Vagina (tissue), 2 donors: ENCODE measurements at regions not wholly inside any gene's neighbourhood (a gene's known extent, or its start where the extent isn't known, plus 50 kb on each side); places are given as distances from the start of the nearest gene placed in this dataset.

Experiments used
- DNase-seq, 2 donors: peaks; one replicate each; pipeline ENCODE4 v3.0.0-alpha.2; 2017; ENCODE audit errors: extremely low spot score in 2 of 2
- H3K27ac ChIP-seq: fragments of 200-600 bp; sonication (generic); one replicate; pipeline ENCODE4 v1.5.1; 2019
- H3K27me3 ChIP-seq: fragments of 200-600 bp; sonication (generic); one replicate; pipeline ENCODE4 v1.5.1; 2019
- H3K36me3 ChIP-seq, 2 donors: fragments of 200-600 bp; sonication (generic); one replicate each; pipeline ENCODE4 v1.5.1; 2017 to 2019
- H3K4me1 ChIP-seq: fragments of 200-600 bp; sonication (generic); one replicate; pipeline ENCODE4 v1.5.1; 2019
- H3K4me3 ChIP-seq, 2 donors: fragments of 200-600 bp; sonication (generic); 1 replicate in 1 of 2; 2 replicates in 1 of 2; pipeline ENCODE4 v1.5.1; 2016 to 2019
- H3K9me3 ChIP-seq: fragments of 200-600 bp; sonication (generic); one replicate; pipeline ENCODE4 v1.5.1; 2019
- CTCF ChIP-seq, 3 experiments: fragments of 450-650 bp in 2 of 3; fragments of 200-600 bp in 1 of 3; sonication (generic) in 1 of 3; IDR thresholded peaks; one replicate each; pipeline ENCODE4 v1.5.1; 2017 to 2019; ENCODE audit warnings: antibody characterized with exemption in 3 of 3, mild to moderate bottlenecking in 2 of 3, moderate library complexity in 2 of 3
- POLR2A ChIP-seq, 2 donors: fragments of 450-650 bp; IDR thresholded peaks; one replicate each; pipeline ENCODE4 v1.6.1; 2017; ENCODE audit warnings: antibody characterized with exemption in 2 of 2, mild to moderate bottlenecking in 2 of 2, moderate library complexity in 2 of 2
- POLR2AphosphoS5 ChIP-seq, 2 donors: sonication (generic); formaldehyde crosslinking; IDR thresholded peaks; one replicate each; pipeline ENCODE4 v1.9.0; 2017; ENCODE audit warnings: antibody characterized with exemption in 2 of 2, mild to moderate bottlenecking in 2 of 2, low read depth in 1 of 2; ENCODE audit not compliant: insufficient read depth in 1 of 2
- intact Hi-C: fragments of 100-400 bp; cut with DNase I; formaldehyde crosslinking; loops from one replicate; pipeline ENCODE4 v1.15.1; 2023

- no peak for DNase-seq
- intact Hi-C loops, result no loop called here
- Histone ChIP-seq H3K36me3 (no peaks in the 10 kb centered on the region), H3K27me3 (no peaks in the 10 kb centered on the region), H3K4me3 (no peak overlapping the region), H3K4me1 (no peaks in the 10 kb centered on the region), H3K27ac (no peak overlapping the region), H3K9me3 (no peaks in the 10 kb centered on the region)
- TF ChIP-seq POLR2A (IDR thresholded peaks at IDR 0.05) (no peak), CTCF (IDR thresholded peaks at IDR 0.05) (no peak), POLR2AphosphoS5 (IDR thresholded peaks at IDR 0.05; ENCODE audit: insufficient read depth in 1 of 2, low read depth in 1 of 2) (no peak)
Observed at GRCh38 chr2:60677356-60677755, 78.7 kb upstream of the PAPOLG start.

- H3K36me3 ChIP-seq, result no peaks in the 10 kb centered on the region
- H3K9me3 ChIP-seq, result no peaks in the 10 kb centered on the region
- intact Hi-C loops, result no loop called here
- no peak overlapping the region for H3K27ac ChIP-seq
- no peak overlapping the region for H3K4me3 ChIP-seq
- no peak for TF ChIP-seq POLR2A (IDR thresholded peaks at IDR 0.05)
- no peak for TF ChIP-seq POLR2AphosphoS5 (IDR thresholded peaks at IDR 0.05; ENCODE audit: insufficient read depth in 1 of 2, low read depth in 1 of 2)
- no peak for TF ChIP-seq CTCF (IDR thresholded peaks at IDR 0.05)
- no peaks in the 10 kb centered on the region for H3K4me1 ChIP-seq
- no peaks in the 10 kb centered on the region for H3K27me3 ChIP-seq
- no peak for DNase-seq
Observed at GRCh38 chr2:60678551-60678950, 77.5 kb upstream of the PAPOLG start.

- H3K9me3 ChIP-seq, result no peaks in the 10 kb centered on the region
- no peak overlapping the region for H3K4me3 ChIP-seq
- no peaks in the 10 kb centered on the region for H3K27me3 ChIP-seq
- TF ChIP-seq POLR2A (IDR thresholded peaks at IDR 0.05) (no peak), CTCF (IDR thresholded peaks at IDR 0.05) (no peak), POLR2AphosphoS5 (IDR thresholded peaks at IDR 0.05; ENCODE audit: insufficient read depth in 1 of 2, low read depth in 1 of 2) (no peak)
- intact Hi-C loops, result no loop called here
- H3K36me3 ChIP-seq, result no peaks in the 10 kb centered on the region
- DNase-seq, result no peak
- no peak overlapping the region for H3K27ac ChIP-seq
- H3K4me1 ChIP-seq, result no peaks in the 10 kb centered on the region
Observed at GRCh38 chr2:60679036-60679780, 76.9 kb upstream of the PAPOLG start.

GRCh38 chr2:60693551-60693950 is 62.5 kb upstream of the PAPOLG start:
- intact Hi-C loops, result no loop called here
- no peak overlapping the region for H3K27ac ChIP-seq

More at GRCh38 chr2:60693551-60693950, 62.5 kb upstream of the PAPOLG start:
- H3K4me3 ChIP-seq, result no peak overlapping the region
- TF ChIP-seq CTCF (IDR thresholded peaks at IDR 0.05) (no peak), POLR2AphosphoS5 (IDR thresholded peaks at IDR 0.05; ENCODE audit: insufficient read depth in 1 of 2, low read depth in 1 of 2) (no peak), POLR2A (IDR thresholded peaks at IDR 0.05) (no peak)
- DNase-seq, result no peak
- H3K9me3 ChIP-seq, result no peaks in the 10 kb centered on the region
- no peaks in the 10 kb centered on the region for H3K4me1 ChIP-seq
- H3K36me3 ChIP-seq, result no peaks in the 10 kb centered on the region
- no peaks in the 10 kb centered on the region for H3K27me3 ChIP-seq
